HEK293 (cell line): ENCODE measurements at regions not wholly inside any gene's neighbourhood (a gene's known extent, or its start where the extent isn't known, plus 50 kb on each side); places are given as distances from the start of the nearest gene placed in this dataset.

Experiments
- CTCF ChIA-PET: fragments of 350-600 bp; formaldehyde crosslinking; extraction: SDS; loops from one replicate; lab custom pipeline; 2021; ENCODE audit warnings: antibody characterized with exemption; lab: Yijun Ruan, JAX
- POLR2A ChIA-PET: fragments of 300-600 bp; formaldehyde crosslinking; extraction: SDS; loops from one replicate; lab custom pipeline; 2020; ENCODE audit warnings: antibody characterized with exemption, inconsistent platforms; lab: Yijun Ruan, JAX
- H3K27ac ChIP-seq: fragments of 200-500 bp; sonication (Bioruptor generic); 2 replicates; pipeline ENCODE4 v1.5.1; 2014; ENCODE audit warnings: low read depth, low read length, control low read depth, inconsistent platforms; ENCODE audit errors: extremely low read depth
- H3K36me3 ChIP-seq, 2 experiments: fragments of 200-500 bp in 1 of 2; sonication (Bioruptor generic) in 1 of 2; 1 replicate in 1 of 2; 2 replicates in 1 of 2; pipeline ENCODE4 v1.5.1; 2014 to 2017; ENCODE audit warnings: inconsistent platforms in 2 of 2, low read length in 2 of 2; ENCODE audit not compliant: control insufficient read depth in 2 of 2, insufficient read depth in 1 of 2
- H3K4me1 ChIP-seq: fragments of 200-500 bp; sonication (Bioruptor generic); 2 replicates; pipeline ENCODE4 v1.5.1; 2014; ENCODE audit warnings: mild to moderate bottlenecking, low read length, inconsistent platforms; ENCODE audit not compliant: control insufficient read depth, insufficient read depth
- H3K4me3 ChIP-seq: 2 replicates; pipeline ENCODE4 v1.5.1; 2011; ENCODE audit warnings: low read depth, mild to moderate bottlenecking, control low read depth, low read length, moderate library complexity
- H3K9me3 ChIP-seq: fragments of 200-500 bp; sonication (Bioruptor generic); 2 replicates; pipeline ENCODE4 v1.5.1; 2014; ENCODE audit warnings: low read depth, low read length, inconsistent platforms; ENCODE audit not compliant: control insufficient read depth, insufficient read depth
- KLF10 ChIP-seq: fragments of 450-650 bp; IDR thresholded peaks from 2 replicates; pipeline ENCODE4 v1.5.1; 2018; ENCODE audit warnings: missing biosample characterization, mild to moderate bottlenecking, missing genetic modification characterization
- MEIS1 ChIP-seq: sonication (generic); formaldehyde crosslinking; IDR thresholded peaks from 2 replicates; pipeline ENCODE4 v1.8.1; 2022; ENCODE audit warnings: missing genetic modification reagents, mild to moderate bottlenecking, borderline replicate concordance
- MZF1 ChIP-seq: fragments of 450-650 bp; formaldehyde crosslinking; IDR thresholded peaks from 2 replicates; pipeline ENCODE4 v1.5.1; 2017; ENCODE audit warnings: missing biosample characterization, missing genetic modification characterization, borderline replicate concordance
- SALL2 ChIP-seq: fragments of 450-650 bp; formaldehyde crosslinking; IDR thresholded peaks from 2 replicates; pipeline ENCODE4 v1.5.0; 2017; ENCODE audit warnings: missing biosample characterization, mild to moderate bottlenecking, missing genetic modification characterization, borderline replicate concordance
- YY1 ChIP-seq: fragments of 450-650 bp; formaldehyde crosslinking; IDR thresholded peaks from 2 replicates; pipeline ENCODE4 v1.5.1; 2018; ENCODE audit warnings: missing biosample characterization, missing genetic modification characterization
- ZBTB6 ChIP-seq: fragments of 450-650 bp; formaldehyde crosslinking; IDR thresholded peaks from 2 replicates; pipeline ENCODE4 v1.5.1; 2017; ENCODE audit warnings: missing biosample characterization, missing genetic modification characterization
- ZFHX2 ChIP-seq: fragments of 450-650 bp; formaldehyde crosslinking; conservative IDR thresholded peaks from 2 replicates; pipeline ENCODE4 v1.5.1; 2016; ENCODE audit warnings: missing biosample characterization, missing genetic modification characterization
- ZIC2 ChIP-seq: fragments of 450-650 bp; formaldehyde crosslinking; IDR thresholded peaks from 2 replicates; pipeline ENCODE4 v1.5.1; 2016; ENCODE audit warnings: missing biosample characterization, missing genetic modification characterization
- ZNF138 ChIP-seq: fragments of 450-650 bp; formaldehyde crosslinking; IDR thresholded peaks from 2 replicates; pipeline ENCODE4 v1.5.1; 2016; ENCODE audit warnings: missing biosample characterization, missing genetic modification characterization, borderline replicate concordance
- ZNF169 ChIP-seq: fragments of 450-650 bp; formaldehyde crosslinking; IDR thresholded peaks from 2 replicates; pipeline ENCODE4 v1.5.1; 2016; ENCODE audit warnings: missing biosample characterization, missing genetic modification characterization
- ZNF175 ChIP-seq: fragments of 450-650 bp; formaldehyde crosslinking; IDR thresholded peaks from 2 replicates; pipeline ENCODE4 v1.5.1; 2016; ENCODE audit warnings: missing biosample characterization, missing genetic modification characterization
- ZNF2 ChIP-seq: fragments of 450-650 bp; formaldehyde crosslinking; IDR thresholded peaks from 2 replicates; pipeline ENCODE4 v1.5.1; 2016; ENCODE audit warnings: missing biosample characterization, missing genetic modification characterization
- ZNF214 ChIP-seq: fragments of 450-650 bp; formaldehyde crosslinking; IDR thresholded peaks from 2 replicates; pipeline ENCODE4 v1.5.1; 2017; ENCODE audit warnings: missing biosample characterization, mild to moderate bottlenecking, missing genetic modification characterization, borderline replicate concordance
- ZNF223 ChIP-seq: fragments of 450-650 bp; formaldehyde crosslinking; IDR thresholded peaks from 2 replicates; pipeline ENCODE4 v1.5.1; 2016; ENCODE audit warnings: missing biosample characterization, missing genetic modification characterization
- ZNF324 ChIP-seq: fragments of 450-650 bp; formaldehyde crosslinking; IDR thresholded peaks from 2 replicates; pipeline ENCODE4 v1.5.1; 2016; ENCODE audit warnings: missing biosample characterization, missing genetic modification characterization
- ZNF37A ChIP-seq: fragments of 450-650 bp; IDR thresholded peaks from 2 replicates; pipeline ENCODE4 v1.5.1; 2018; ENCODE audit warnings: missing biosample characterization, missing genetic modification characterization
- ZNF404 ChIP-seq: fragments of 450-650 bp; formaldehyde crosslinking; IDR thresholded peaks from 2 replicates; pipeline ENCODE4 v1.5.1; 2017; ENCODE audit warnings: missing biosample characterization, missing genetic modification characterization
- ZNF433 ChIP-seq: fragments of 450-650 bp; formaldehyde crosslinking; IDR thresholded peaks from 2 replicates; pipeline ENCODE4 v1.5.1; 2016; ENCODE audit warnings: missing biosample characterization, missing genetic modification characterization, low read depth
- ZNF48 ChIP-seq: fragments of 450-650 bp; formaldehyde crosslinking; IDR thresholded peaks from 2 replicates; pipeline ENCODE4 v1.5.1; 2016; ENCODE audit warnings: missing biosample characterization, missing genetic modification characterization
- ZNF548 ChIP-seq: fragments of 450-650 bp; formaldehyde crosslinking; IDR thresholded peaks from 2 replicates; pipeline ENCODE4 v1.5.1; 2016; ENCODE audit warnings: missing biosample characterization, missing genetic modification characterization
- ZNF558 ChIP-seq: fragments of 450-650 bp; formaldehyde crosslinking; IDR thresholded peaks from 2 replicates; pipeline ENCODE4 v1.5.1; 2016; ENCODE audit warnings: missing biosample characterization, missing genetic modification characterization
- ZNF670 ChIP-seq: fragments of 450-650 bp; formaldehyde crosslinking; IDR thresholded peaks from 2 replicates; pipeline ENCODE4 v1.5.1; 2016; ENCODE audit warnings: missing biosample characterization, missing genetic modification characterization, low read depth
- ZNF777 ChIP-seq: fragments of 450-650 bp; formaldehyde crosslinking; IDR thresholded peaks from 2 replicates; pipeline ENCODE4 v1.5.1; 2017; ENCODE audit warnings: missing biosample characterization, missing genetic modification characterization, borderline replicate concordance

GRCh38 chr9:86790805-86791204, 156.5 kb downstream of the GAS1 start:
- CTCF ChIA-PET = interaction anchor here (0.6 to 1.0 kb wide), 3 partner anchors 34 to 472 kb away, joined by 3 read pairs; no protein-coding TSS in a partner anchor
- no peaks in the 10 kb centered on the region for H3K36me3 ChIP-seq
- no peak for TF ChIP-seq ZNF404 (tag by site-specific recombination)
- no peak for TF ChIP-seq KLF10 (tag by site-specific recombination)
- no peak for TF ChIP-seq ZNF214 (tag by site-specific recombination)
- no peak for TF ChIP-seq ZNF433 (tag by site-specific recombination)
- TF ChIP-seq MZF1 = no peak
- TF ChIP-seq ZNF48 (tag by site-specific recombination) = no peak
- TF ChIP-seq SALL2 (tag by site-specific recombination) = no peak
- no peak for TF ChIP-seq ZNF548 (tag by site-specific recombination)
- TF ChIP-seq ZNF138 = no peak
- no peak for TF ChIP-seq ZNF2 (tag by site-specific recombination)
- no peak for TF ChIP-seq ZNF169 (tag by site-specific recombination)
- TF ChIP-seq ZNF670 (tag by site-specific recombination) = no peak
- TF ChIP-seq ZNF37A (tag by site-specific recombination) = no peak
- TF ChIP-seq, all 188 proteins: peak for 0
- POLR2A ChIA-PET = no interaction called here
- no peak overlapping the region for H3K27ac ChIP-seq
- no peaks in the 10 kb centered on the region for H3K9me3 ChIP-seq
- no peak overlapping the region for H3K4me3 ChIP-seq
- H3K4me1 ChIP-seq = peaks cover 3% of the 10 kb centered on the region

GRCh38 chr9:86788456-86788855, 158.8 kb downstream of the GAS1 start:
- TF ChIP-seq ZNF223 (no peak), ZFHX2 (tag by site-specific recombination) (0 out of 2 replicates have a peak, but pooled peaks have one; percentile 16), ZNF324 (tag by site-specific recombination) (no peak)
- ChIA-PET POLR2A (no interaction called here), CTCF (interaction anchor here (0.6 kb wide), 1 partner anchor 150 kb away, joined by 4 read pairs; no protein-coding TSS in a partner anchor)
- Histone ChIP-seq H3K36me3 (no peaks in the 10 kb centered on the region), H3K4me3 (no peak overlapping the region), H3K4me1 (peaks cover 3% of the 10 kb centered on the region), H3K27ac (no peak overlapping the region), H3K9me3 (no peaks in the 10 kb centered on the region)

- no peak overlapping the region for H3K27ac ChIP-seq
- no peaks in the 10 kb centered on the region for H3K36me3 ChIP-seq
- ChIA-PET POLR2A (no interaction called here), CTCF (no interaction called here)
- no peaks in the 10 kb centered on the region for H3K9me3 ChIP-seq
- no peak overlapping the region for H3K4me3 ChIP-seq
- TF ChIP-seq ZNF777 (tag by site-specific recombination) (no peak), ZIC2 (tag by site-specific recombination) (0 out of 2 replicates have a peak, but pooled peaks have one; percentile 35), ZNF548 (tag by site-specific recombination) (no peak)
- peaks cover 3% of the 10 kb centered on the region; the same call in 1 of the 2 replicates for H3K4me1 ChIP-seq
These were observed 163.4 kb downstream of the GAS1 start for GRCh38 chr9:86783884-86784283.

- Histone ChIP-seq H3K9me3 (no peaks in the 10 kb centered on the region), H3K4me1 (peaks cover 3% of the 10 kb centered on the region; the same call in 1 of the 2 replicates), H3K4me3 (no peak overlapping the region), H3K36me3 (no peaks in the 10 kb centered on the region), H3K27ac (no peak overlapping the region)
- no peak for TF ChIP-seq ZNF175 (tag by site-specific recombination)
- TF ChIP-seq MEIS1 (CRISPR knock-in tag) = no peak
- no peak for TF ChIP-seq KLF10 (tag by site-specific recombination)
- TF ChIP-seq ZNF214 (tag by site-specific recombination) = no peak
- TF ChIP-seq ZNF558 = no peak
- TF ChIP-seq ZBTB6 (tag by site-specific recombination) = no peak
- no peak for TF ChIP-seq ZFHX2 (tag by site-specific recombination)
- no peak for TF ChIP-seq YY1
- ChIA-PET CTCF (no interaction called here), POLR2A (no interaction called here)
These were observed 164.5 kb downstream of the GAS1 start for GRCh38 chr9:86782831-86783230.
